ENCODE measurements at regions not wholly inside any gene's neighbourhood (a gene's known extent, or its start where the extent isn't known, plus 50 kb on each side); places are given as distances from the start of the nearest gene placed in this dataset.

DNA sequence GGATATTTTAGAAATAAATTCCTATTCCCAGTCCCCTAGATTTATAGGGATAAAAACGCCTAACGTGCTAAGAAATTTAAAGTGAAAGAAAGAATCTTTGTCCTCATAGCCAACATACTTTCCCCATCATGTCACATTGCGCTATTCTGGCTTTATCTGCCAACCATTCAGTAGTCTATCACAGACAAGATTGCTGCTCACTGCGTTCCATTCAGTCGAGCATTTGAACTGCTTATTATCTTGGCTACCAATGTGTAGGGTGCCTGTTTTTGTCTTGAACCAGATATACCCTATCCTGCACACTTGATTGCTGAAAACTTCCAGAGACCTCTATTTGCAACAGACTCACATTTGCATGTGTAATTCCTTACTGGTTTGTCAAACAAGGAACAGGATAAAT, 751.5 kb downstream of the EPHA7 start:
- no peak for TF ChIP-seq POLR2A (IDR thresholded peaks at IDR 0.05)
- TF ChIP-seq CTCF (IDR thresholded peaks at IDR 0.05): no peak
